ENCODE measurements at regions not wholly inside any gene's neighbourhood (a gene's known extent, or its start where the extent isn't known, plus 50 kb on each side); places are given as distances from the start of the nearest gene placed in this dataset.

DNA sequence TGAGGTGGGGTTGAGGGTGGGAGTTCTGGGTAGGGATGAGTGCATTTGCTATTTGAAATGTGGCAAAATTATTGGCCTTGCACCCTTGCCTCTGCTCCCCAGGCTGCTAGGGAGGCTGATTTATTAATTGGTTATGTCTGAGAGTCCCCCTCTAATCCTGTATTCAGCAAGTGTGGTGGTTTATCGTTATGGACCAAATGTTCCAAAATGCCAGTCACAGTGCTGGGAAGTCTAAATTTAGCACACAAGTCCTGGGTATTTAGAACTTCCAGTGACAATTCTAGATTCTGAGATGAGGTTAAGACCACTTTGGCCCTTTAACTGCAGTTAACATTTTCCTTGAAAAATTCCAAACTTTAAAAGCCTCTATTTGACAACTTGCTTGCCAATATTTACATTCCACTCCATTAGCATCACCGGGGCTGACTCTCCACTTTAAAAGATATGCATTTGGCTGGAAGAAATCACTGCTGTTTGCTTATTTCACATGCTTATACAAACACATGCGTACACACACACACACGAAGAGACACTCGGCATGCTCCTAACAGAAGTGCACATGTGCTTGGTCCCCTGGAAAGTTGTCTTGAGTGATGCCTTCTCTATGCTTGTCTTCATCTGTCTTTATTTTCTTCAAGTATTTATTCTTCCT lies 247.7 kb downstream of the IL20RB start:
- no peak for DNase-seq

DNA sequence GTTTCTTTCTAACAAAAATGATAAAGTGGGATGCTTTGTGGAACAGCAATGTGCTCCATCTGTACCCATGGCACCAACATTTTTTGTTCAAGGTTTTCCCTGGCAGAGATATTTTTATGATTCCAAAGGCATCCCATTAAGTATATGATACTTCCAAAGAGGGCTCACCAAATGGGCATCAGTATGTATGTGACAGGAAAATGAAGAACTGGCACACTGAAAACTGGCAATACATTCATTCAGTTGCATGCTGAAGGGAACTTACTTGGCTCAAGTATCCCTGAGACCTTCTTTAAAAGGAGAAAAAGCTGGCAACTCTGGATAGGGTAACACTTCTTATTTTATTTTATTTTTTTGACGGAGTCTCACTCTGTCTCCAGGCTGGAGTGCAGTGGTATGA lies 249.8 kb downstream of the IL20RB start:
- no peak for DNase-seq

DNA sequence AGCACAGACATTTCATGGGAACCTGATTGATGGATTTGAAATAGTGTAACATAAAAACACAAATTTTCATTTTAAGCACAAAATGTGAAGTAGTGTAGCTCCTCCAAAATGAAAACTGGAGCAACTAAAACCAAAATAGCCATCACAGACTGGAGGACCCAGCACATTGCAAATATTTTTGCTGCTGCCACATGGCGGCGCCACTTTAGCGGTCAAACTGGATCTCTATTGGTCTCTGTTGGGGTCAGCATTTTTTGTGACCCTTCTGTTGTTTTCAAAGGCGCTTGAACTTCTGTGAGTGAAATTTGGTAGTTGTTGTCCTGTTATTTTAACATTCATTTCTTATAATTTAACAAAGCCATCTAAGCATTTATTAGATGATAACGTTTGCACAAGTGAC lies 259.9 kb downstream of the IL20RB start:
- DNase-seq, result no peak

DNA sequence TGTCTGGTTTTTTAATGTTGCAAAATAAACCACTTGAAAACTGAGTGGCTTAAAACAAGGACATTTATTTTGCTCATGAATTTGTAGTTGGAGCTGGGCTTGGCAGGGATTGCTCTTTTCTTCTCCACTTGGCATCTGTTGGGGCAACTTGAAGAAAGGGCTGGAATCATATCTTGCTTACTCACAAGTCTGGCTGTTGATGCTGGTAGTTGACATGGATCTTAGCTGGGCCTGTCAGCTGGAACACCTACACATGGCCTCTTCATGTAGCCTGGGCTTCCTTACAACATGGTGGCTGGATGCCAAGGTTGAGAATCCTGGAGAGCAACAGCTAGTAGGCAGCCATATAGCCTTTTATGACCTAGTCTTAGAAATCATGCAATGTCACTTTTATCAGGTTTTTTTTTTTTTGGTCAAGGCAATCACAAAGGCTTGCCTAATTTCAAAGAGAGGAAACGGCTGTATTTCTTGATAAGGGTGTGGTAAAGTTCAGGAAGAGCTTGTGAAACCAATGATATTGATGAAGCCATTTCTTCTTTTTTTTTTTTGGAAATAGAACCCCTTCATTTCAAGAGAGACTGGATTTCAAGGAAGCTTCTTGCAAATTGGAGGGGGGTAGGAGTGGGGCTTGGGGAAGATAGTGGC lies 262.1 kb downstream of the IL20RB start:
- DNase-seq, result no peak

DNA sequence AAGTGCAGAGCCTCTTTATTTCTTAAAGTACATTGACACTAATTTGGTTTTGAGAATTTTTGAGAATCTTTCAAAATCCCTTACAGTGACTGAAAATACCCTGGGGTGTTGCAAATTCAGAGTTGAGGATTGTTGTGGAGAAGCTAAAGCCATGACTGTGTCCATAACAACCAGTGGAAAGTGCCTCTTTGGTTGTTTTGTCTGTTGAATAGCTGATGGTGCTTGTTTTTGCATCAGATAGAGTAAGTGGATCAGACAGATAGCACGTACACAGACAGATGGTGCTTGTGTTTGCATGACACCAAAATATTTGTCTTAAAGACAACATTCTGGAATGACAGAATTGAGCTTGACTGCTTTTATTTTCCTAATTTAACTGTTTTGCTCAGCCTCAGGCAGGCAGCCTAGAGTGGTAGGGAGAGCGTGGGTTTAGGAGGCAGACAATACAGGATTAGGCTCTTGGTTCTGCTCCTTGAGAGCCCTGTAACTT lies 265.0 kb downstream of the IL20RB start:
- no peak for DNase-seq

DNA sequence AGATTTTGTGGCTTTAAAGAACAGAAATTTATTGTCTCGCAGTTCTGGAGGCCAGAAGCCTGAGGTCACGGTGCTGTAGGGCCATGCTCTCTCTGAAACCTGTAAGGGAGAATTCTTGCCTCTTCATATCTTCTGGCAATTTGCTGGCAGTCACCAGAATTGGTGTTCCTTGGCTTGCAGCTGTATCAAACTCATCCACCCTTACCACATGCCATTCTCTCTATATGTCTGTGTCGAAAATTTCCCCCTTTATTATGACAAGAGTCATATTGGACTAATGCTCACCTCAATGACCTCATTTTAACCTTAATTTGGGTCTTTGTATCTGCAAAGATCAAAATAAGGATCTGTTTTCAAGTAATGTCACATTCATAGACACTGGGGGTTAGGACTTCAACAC lies 266.7 kb downstream of the IL20RB start:
- no peak for DNase-seq

DNA sequence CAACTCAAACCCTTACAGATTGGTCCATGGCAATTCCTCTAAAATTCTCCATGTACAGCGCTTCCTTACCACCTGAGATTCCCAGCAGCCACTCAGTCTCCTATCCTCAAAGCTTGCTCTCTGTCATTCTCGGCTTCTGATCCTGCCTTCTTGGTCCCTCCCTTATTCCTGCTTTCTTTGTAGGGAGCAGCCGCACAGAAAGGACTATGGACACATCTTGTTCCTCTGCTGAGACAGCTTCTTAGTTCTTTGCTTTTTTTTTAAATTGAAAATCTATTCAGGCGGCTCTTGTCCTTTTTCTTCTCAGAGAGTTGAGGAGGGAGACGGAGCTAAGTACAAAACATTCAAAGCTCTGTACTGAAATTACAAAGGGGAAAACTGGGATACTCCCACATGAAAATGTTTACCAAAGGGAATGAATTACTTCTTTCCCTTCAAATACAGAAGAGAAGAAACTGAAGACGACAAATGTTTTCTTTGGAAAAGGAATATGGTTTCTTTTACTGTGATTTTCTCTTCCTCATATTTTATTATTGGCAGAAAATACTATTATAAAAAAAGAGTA lies 285.1 kb downstream of the IL20RB start:
- no peak for DNase-seq

DNA sequence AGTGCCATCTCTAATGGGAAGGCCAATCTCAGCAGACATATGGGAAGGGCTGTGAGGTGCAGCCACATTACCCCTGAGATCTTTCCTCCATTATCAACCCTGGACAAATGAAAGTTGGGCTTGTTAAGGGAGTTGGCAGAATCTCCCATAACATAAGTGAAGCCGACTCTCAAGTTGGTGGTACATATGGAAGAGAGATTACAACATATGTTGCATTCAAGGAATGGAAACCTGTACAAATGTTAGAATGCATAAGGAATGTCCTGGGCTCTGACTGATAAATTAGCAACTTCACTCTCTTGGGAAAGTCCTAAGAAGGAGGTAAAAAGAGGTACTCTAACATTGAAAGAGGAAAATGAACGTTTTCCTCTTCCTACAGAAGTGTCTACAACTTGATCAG lies 288.7 kb downstream of the IL20RB start:
- no peak for DNase-seq

DNA sequence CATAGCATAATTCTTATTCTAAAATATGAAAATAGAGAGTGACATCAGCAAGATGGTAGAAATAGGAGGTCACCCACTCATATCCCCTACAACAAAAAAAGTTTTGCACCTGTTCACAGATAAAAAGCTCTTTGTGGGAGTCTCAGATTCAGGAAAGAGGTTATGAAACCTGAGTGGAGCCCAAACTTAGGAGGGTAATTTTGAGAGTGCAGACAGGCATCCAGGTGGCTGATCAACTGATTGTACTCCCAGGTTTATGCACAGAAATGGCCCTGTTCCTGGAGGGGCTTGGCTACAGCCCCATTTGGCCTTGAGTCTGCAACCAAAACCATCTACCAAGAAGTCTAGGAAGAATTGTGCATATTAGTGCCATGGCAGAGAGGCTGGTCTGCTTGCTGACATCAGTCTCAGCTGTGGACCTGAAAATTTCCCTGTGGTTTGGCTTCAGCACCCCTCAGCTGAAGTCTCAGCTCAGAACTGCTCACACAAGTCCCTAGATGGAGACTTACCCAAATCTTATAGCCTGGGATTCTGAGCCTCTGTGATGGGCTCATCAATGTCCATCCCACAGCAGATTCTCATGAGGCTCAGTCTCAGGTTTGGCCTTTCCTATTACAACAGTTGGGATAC lies 291.6 kb downstream of the IL20RB start:
- DNase-seq, result no peak

DNA sequence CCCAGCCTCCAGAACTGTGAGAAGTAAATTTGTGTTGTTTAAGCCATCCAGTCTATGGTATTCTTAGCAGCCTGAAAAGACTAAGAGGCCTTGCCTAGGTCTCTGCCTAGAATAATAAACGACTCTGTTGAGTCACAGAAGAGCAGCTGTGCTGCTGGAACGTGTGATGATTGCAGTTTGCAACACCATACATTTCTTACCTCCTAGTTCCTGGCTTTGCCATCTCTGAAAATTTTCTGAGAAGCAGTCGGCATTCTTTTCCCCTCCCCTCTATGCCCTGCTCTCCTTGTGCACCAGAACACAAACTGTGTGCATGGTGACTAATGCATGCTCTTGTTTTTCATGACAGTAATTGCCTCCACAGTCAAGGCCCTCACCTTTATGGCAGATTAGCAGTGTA lies 301.3 kb downstream of the IL20RB start:
- no peak for DNase-seq

DNA sequence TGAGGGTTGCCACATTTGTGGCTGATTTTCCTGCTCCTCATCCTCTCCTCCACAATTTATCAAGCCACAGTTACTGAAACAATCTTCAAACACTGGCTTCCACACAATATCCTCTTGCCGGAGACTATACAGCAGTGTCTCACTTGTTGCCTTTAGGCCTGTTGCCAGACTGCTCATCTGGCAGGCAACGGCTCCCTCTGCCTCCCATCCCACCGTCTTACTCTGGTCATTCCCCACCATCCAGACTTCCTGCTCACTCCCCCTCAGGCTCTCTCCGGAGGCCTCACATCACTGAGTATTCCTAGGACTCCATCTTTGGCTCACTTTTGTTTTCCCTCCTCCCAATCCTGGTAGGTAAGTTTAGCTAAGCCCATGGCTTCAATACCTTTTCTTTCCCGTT lies 301.9 kb downstream of the IL20RB start:
- no peak for DNase-seq

DNA sequence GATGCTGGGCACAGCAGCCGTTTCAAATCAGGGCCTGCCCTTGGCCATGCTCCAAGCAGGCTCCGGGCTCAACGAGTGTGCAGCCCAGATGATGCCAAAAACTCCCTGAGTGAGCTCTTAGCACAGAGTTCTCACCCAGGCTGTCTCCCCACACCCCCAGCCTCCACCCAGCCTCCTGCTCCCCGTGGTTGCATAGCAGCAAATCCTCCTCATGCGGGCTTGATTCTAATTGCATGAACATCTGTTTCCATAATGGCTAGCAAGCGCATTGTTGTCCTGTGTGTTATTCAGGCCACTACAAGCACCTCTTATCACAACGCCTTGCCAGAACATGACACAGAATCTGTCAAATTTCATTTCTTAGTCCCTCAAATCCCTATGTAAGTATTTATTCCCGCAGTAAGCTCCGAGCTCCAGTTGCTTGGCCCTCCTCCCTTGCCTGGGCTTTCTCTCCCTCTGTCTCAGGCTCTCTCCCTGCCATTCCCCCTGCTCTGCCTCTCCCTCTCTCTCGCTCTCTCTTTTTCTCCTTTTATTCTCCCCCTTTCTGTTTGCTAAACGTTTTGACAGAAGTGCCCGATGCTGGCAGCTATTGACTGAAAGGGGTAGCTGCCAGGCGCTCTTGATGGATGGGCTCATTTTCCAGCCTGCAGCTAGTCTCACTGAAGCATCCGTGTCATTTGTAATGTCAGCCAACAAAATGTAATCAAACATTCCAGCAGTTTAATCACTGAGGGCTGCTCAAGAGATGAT lies 306.5 kb downstream of the IL20RB start:
- DNase-seq, result no peak

DNA sequence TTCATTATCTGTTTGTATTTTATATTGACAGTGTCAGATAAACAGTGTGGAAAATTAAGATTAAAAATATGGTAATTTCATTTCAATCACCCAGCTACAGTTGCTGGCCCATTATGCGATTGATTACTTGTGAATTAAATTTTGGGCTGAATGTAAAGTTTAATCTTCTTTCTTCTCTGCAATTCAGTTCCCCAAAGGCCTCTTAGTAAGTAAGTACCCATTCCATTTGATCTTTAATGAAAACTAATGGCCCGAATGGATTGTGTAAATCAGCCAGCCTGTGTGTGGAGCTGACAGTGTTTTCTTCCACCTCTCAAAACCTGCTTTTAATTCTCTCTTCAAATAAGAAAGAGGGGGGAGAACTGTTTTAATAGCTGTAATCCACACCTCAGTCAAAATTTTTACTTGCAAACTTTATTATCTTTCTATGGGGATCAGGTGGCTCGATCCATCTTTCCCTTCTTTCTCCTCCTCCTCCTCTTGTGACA lies 307.1 kb downstream of the IL20RB start:
- DNase-seq, result no peak

DNA sequence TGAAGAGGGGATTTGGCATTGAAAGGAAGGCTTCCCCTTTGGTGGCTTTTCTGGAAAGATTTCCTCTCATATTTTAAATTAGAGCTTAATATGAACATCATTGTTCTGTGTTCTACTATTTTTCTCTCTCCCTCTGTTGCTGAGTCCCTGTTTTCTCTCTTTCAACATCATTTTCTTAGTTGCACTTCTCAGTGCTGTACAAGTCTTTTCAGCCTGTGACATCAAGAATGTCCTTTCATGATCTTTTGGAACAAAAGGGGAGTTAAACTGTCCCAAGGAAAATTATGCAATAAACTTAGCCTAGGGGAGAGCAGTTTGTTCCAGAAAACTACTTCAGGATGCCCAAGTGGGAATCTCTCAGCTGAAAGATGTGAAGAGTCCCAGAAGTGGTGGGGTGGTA lies 325.1 kb downstream of the IL20RB start:
- DNase-seq, result no peak

DNA sequence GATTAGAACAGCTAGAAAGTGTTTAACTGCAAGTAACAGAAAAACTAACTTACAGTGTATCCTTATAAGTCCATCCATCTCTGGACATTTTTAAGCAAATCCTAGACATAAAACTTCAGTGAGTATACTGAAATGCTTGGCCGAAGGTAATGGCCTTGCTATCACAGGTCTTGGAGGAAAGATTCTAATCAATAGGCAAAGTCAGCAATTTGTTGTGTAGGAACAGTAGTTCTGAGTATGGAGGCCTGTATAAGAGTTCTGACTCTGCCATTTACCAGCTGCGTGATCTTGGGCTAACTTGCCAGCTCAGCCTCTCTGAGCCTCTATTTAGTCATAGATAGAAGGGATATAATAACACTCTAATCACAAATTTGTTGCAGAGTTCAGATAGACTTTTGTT lies 328.1 kb downstream of the IL20RB start:
- no peak for DNase-seq

DNA sequence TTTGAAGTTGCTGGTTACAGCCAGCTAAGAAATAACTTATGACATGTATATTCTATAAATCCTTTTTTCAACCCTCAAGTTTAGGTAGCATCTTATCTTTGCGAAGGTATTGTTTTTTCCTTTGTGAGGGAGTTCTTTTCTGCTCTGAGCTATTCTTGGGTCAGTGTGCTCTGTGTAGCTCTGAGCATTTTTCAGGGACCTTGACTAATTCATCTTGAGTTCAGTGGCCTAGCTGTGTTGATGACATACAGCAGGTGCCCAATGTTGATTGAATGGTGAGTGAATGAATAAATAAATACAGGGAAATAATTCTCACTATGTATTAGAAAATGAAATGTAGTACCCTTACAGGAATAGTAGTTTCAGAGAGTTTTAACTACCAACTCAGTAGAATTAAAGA lies 335.3 kb downstream of the IL20RB start:
- DNase-seq, result no peak

DNA sequence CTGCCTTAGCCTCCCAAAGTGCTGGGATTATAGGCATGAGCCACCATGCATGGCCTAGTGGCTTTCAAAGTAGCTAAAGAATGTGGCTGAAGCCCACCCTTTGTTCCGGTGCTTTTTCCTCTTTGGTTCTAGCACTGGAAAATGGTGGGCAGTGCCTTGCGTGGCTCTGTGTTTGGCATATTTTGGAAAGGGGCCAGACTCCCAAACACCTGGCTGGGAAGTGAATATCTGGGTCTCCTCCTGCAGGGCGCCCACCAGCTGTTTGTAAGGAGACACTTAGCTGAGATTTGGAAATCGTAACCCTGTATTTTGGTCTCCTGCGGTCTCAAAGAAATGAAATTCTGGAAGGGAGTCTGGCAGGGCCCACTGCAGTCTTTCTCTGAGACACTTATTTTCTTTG lies 336.4 kb downstream of the IL20RB start:
- no peak for DNase-seq

DNA sequence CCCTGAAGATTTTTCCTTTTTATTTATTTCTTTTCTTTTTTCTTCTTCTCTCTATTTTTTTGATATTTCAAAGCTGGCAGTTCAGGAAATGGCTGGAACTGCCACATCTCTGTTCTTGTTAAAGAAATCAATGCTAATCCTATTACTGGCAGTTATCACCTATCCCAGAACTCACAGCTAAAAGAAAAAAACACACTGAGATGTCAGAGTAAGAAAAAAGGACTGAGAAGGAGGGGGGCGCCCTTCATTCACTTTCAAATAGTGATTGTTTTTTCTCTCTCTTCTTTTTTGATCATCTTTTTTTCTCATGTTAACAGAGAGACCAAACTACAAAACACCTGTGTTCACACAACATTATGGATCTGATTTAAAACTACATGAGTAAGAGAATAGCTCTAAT lies 337.1 kb downstream of the IL20RB start:
- DNase-seq, result no peak

DNA sequence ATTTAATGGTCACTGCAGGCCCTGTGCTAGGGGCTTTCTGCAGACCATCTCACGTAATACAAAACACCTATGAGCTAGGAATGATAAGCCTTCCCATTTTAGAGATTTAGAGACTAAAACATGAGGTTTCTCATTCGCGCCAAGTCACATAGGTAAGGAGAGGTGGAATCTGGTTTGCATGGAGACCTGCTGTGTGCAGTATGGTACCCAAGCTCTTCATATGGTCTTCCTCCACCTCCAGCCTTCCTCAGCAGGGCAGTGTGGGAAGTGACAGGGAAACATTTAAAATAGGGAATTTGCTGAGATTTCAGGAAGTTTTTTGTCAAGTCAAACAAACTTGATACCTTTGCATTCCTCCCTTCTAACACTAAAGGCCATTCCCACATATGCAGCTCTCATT lies 337.6 kb downstream of the IL20RB start:
- DNase-seq, result no peak

DNA sequence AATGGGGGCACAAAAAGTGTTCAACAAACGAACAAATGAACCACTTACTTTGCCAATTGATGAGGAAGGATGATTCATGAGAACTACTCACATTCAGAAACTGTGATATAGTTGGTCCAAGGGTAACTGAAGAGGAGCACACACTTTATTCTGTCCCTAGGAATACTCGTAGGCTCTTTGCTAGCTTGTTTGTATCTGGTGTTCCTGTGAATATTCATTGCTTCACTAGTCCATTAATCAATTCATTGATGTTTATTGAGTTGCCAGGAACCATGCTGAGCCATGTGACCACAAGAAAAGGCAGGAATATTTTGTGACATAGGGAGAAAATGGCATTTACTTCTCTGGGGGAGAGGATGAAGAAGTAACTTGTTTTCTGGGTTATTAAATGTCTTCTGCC lies 338.3 kb downstream of the IL20RB start:
- DNase-seq, result no peak

DNA sequence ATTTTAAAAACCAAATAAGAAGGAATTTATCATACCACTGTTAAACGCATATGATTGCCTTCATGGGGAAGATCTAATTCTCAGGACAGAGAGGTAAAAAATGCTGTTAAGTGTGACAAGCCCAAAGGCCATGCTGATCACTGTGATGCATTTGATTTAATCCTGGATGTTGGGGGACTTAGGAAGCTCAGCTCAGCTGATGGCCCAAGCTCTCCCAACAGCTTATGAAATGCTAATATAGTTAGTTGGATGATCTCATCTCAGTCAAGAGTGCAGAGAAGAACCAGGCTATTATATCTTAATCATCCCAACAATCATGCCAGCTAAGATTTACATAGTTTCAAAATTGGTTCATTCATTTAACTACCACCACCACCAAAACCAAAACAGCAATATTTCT lies 340.0 kb downstream of the IL20RB start:
- no peak for DNase-seq

DNA sequence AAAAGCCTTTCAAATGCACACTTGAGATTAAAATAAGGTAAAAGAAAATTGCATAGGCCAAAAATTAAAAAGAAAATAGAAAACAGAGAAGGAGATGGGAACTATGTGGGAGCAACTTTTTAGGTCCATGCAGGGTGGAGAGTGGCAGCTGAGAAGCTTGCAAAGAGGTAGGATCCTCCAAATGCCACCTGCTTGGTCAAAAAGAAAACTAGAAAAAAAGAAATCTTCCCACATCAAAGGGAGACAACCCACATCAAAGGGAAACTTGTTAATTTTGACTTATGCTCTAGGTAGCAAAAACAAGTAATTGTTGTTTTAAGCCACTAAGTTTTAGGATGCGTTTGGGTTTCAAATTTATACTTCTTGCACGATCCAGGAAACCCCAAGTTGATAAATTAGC lies 342.9 kb downstream of the IL20RB start:
- no peak for DNase-seq

DNA sequence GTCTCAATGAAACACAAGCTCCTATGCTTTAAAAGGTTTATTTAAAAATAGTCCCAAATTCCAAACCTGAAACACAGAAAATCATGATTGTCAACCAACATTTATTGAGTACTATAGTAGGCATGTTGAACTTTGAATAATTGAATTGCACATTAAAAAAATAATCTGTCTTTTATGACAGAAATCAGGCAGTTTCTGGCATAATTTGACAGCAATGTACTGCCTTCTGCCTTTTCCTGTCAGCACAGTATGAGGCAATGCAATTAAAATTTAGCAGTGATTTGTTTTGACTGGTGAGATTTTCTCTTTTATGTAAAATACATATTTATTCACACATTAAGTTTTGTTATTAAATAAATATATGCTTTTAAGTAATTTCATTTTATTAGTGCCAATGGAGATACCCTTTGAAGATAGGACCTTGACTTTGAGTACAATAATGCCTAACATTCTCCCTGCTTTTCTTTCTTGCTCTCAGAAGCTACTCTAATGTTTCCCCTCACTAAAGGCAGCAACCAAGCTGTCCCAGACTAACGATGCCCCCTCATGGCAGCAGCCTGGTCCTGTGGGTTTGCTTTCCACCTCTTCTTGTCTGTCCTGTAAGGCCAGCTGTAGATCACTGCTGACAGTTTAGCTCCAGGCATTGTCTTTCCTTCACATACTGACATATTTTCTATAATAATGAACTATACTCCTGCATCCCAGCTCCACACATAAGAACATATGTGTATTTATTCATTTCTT lies 346.7 kb downstream of the IL20RB start:
- no peak for DNase-seq
